HEK293 (cell line): ENCODE measurements at regions not wholly inside any gene's neighbourhood (a gene's known extent, or its start where the extent isn't known, plus 50 kb on each side); places are given as distances from the start of the nearest gene placed in this dataset.

Source experiments
- CTCF ChIP-seq: fragments of 450-650 bp; formaldehyde crosslinking; IDR thresholded peaks from 2 replicates; pipeline ENCODE4 v1.5.1; 2016; ENCODE audit warnings: missing biosample characterization, missing genetic modification characterization
- PRDM4 ChIP-seq: fragments of 450-650 bp; formaldehyde crosslinking; IDR thresholded peaks from 2 replicates; pipeline ENCODE4 v1.5.1; 2017; ENCODE audit warnings: missing biosample characterization, missing genetic modification characterization
- ZNF280D ChIP-seq: fragments of 450-650 bp; formaldehyde crosslinking; IDR thresholded peaks from 2 replicates; pipeline ENCODE4 v1.5.1; 2016; ENCODE audit warnings: missing biosample characterization, missing genetic modification characterization
- ZNF776 ChIP-seq: fragments of 450-650 bp; formaldehyde crosslinking; IDR thresholded peaks from 2 replicates; pipeline ENCODE4 v1.5.0; 2017; ENCODE audit warnings: missing biosample characterization, missing genetic modification characterization, borderline replicate concordance

GRCh38 chr7:136128050-136128449 is 150.9 kb upstream of the MTPN start:
- TF ChIP-seq ZNF280D = no peak
- TF ChIP-seq CTCF (tag by site-specific recombination) = no peak
- no peak for TF ChIP-seq ZNF776 (tag by site-specific recombination)
- TF ChIP-seq PRDM4 (tag by site-specific recombination) = no peak
